ENCODE measurements at regions not wholly inside any gene's neighbourhood (a gene's known extent, or its start where the extent isn't known, plus 50 kb on each side); places are given as distances from the start of the nearest gene placed in this dataset.

- TF ChIP-seq REST (IDR thresholded peaks at IDR 0.05; ENCODE audit: unreplicated experiment) (no peak), EZH2phosphoT487 (IDR thresholded peaks at IDR 0.05; ENCODE audit: unreplicated experiment) (no peak), NANOG (IDR thresholded peaks at IDR 0.05; ENCODE audit: borderline replicate concordance) (no peak), STAT1 (IDR thresholded peaks at IDR 0.05; ENCODE audit: unreplicated experiment) (no peak), CREB1 (CRISPR knock-in tag; IDR thresholded peaks at IDR 0.05; ENCODE audit: low read depth) (no peak), JUNB (IDR thresholded peaks at IDR 0.05; ENCODE audit: unreplicated experiment) (no peak)
These were observed 854.6 kb upstream of the MIR17HG start (continued) for GRCh38 chr13:90492872-90493271.

GRCh38 chr13:90493667-90494066, 853.8 kb upstream of the MIR17HG start:
- ATAC-seq = no peak
- Histone ChIP-seq H2AFZ (no peak overlapping the region), H3K36me3 (ENCODE audit: insufficient read depth) (no peaks in the 10 kb centered on the region)
- TF ChIP-seq POLR2AphosphoS5 (IDR thresholded peaks at IDR 0.05; ENCODE audit: low read depth) = no peak
- TF ChIP-seq STAT1 (IDR thresholded peaks at IDR 0.05; ENCODE audit: unreplicated experiment) = no peak
- no peak for TF ChIP-seq EZH2phosphoT487 (IDR thresholded peaks at IDR 0.05; ENCODE audit: unreplicated experiment)
- TF ChIP-seq REST (IDR thresholded peaks at IDR 0.05; ENCODE audit: unreplicated experiment) = no peak
- no peak for TF ChIP-seq CTCF (conservative IDR thresholded peaks at IDR 0.05; ENCODE audit: low read depth in 2 of 2)
- no peak for TF ChIP-seq ZNF331 (CRISPR knock-in tag; IDR thresholded peaks at IDR 0.05; ENCODE audit: low read depth)
- TF ChIP-seq NANOG (IDR thresholded peaks at IDR 0.05; ENCODE audit: borderline replicate concordance) = no peak
- TF ChIP-seq ETS1 (IDR thresholded peaks at IDR 0.05) = no peak

More at GRCh38 chr13:90493667-90494066, 853.8 kb upstream of the MIR17HG start:
- Histone ChIP-seq H3K4me3 (no peak overlapping the region), H3K4me1 (ENCODE audit: insufficient read depth) (no peaks in the 10 kb centered on the region), H3K27me3 (ENCODE audit: insufficient read depth) (no peaks in the 10 kb centered on the region), H3K27ac (ENCODE audit: low read depth) (no peak overlapping the region), H3F3A (replicated peaks; ENCODE audit: low read depth) (no peaks in the 10 kb centered on the region), H3K9me2 (ENCODE audit: insufficient read depth) (no peaks in the 10 kb centered on the region), H3K79me2 (replicated peaks; ENCODE audit: insufficient read depth) (no peaks in the 10 kb centered on the region), H4K20me1 (replicated peaks; ENCODE audit: insufficient read depth) (no peaks in the 10 kb centered on the region), H3K4me2 (no peak overlapping the region)
- H3K36me3 Mint-ChIP-seq (ENCODE audit: low read depth) = no peaks in the 10 kb centered on the region
- H3K4me3 Mint-ChIP-seq = no peak overlapping the region
- no peak for DNase-seq (ENCODE audit: low spot score)
- H3K27me3 Mint-ChIP-seq (ENCODE audit: insufficient read depth, low read depth, poor library complexity) = no peaks in the 10 kb centered on the region
- H3K4me1 Mint-ChIP-seq = no peaks in the 10 kb centered on the region
- no peak overlapping the region; the same call in 1 of the 2 replicates for H3K27ac Mint-ChIP-seq
- no peaks in the 10 kb centered on the region; the same call in 2 of the 3 replicates for H3K9me3 Mint-ChIP-seq

Measured in GM23338 (cell line).